ENCODE measurements at regions not wholly inside any gene's neighbourhood (a gene's known extent, or its start where the extent isn't known, plus 50 kb on each side); places are given as distances from the start of the nearest gene placed in this dataset.

DNA sequence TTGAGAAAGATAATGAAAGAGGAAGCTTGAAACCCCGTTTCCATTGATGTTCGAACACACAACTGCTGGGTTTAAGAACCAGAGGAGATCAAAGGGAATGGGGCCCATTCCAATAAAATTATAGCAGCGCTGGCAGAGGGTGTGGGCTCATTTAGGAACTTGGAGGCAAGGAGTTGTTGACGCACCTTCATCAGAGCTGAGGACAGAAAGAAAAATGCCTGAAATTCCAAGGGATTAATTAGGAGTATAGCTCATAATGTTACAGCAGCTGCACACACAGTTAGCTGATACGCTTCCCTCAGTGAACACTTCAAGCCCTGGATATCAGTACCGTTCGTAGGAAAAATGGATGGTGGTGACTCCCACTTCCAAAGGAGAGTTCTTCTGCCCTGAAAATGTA, 127.2 kb downstream of the AXIN2 start:
- CTCF ChIA-PET, result no interaction called here
- no peak for DNase-seq (ENCODE audit: extremely low spot score)

DNA sequence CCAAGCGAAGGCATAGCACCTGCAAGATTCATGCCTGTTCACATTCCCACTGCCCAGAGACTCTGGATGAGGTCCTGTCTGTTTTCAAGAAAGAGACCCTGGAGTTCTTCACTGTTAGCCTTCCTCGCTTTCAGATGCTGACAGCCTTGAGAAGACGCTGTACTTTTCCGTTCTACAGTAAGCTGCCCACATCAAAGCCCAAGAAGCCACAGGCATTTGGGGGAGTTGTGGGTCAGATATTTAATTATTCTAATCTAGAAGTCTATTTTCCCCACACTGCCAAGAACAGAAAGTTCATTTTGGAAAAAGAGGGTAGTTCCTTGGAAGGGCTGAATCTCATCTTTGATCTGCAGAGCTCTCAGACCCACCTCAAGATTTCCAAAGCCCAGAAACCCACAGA, 127.9 kb downstream of the AXIN2 start:
- DNase-seq (ENCODE audit: extremely low spot score), result no peak
- CTCF ChIA-PET, result no interaction called here
- no peak for TF ChIP-seq L3MBTL2 (conservative IDR thresholded peaks at IDR 0.05)
- TF ChIP-seq FOXM1 (IDR thresholded peaks at IDR 0.05; ENCODE audit: borderline replicate concordance), result no peak
- TF ChIP-seq SP1 (IDR thresholded peaks at IDR 0.05), result no peak
- TF ChIP-seq LEF1 (IDR thresholded peaks at IDR 0.05; ENCODE audit: borderline replicate concordance), result no peak
- TF ChIP-seq ARNT (IDR thresholded peaks at IDR 0.05), result no peak
- TF ChIP-seq TARDBP (IDR thresholded peaks at IDR 0.05), result no peak
- no peak for TF ChIP-seq CTBP1 (IDR thresholded peaks at IDR 0.05; ENCODE audit: borderline replicate concordance)
- no peak for TF ChIP-seq FOXK2 (IDR thresholded peaks at IDR 0.05)
- TF ChIP-seq ZNF384 (IDR thresholded peaks at IDR 0.05), result no peak
- no peak for TF ChIP-seq FOXA1 (IDR thresholded peaks at IDR 0.05)
- no peak for TF ChIP-seq HDGF (IDR thresholded peaks at IDR 0.05; ENCODE audit: borderline replicate concordance)
- TF ChIP-seq, protein P1, sequence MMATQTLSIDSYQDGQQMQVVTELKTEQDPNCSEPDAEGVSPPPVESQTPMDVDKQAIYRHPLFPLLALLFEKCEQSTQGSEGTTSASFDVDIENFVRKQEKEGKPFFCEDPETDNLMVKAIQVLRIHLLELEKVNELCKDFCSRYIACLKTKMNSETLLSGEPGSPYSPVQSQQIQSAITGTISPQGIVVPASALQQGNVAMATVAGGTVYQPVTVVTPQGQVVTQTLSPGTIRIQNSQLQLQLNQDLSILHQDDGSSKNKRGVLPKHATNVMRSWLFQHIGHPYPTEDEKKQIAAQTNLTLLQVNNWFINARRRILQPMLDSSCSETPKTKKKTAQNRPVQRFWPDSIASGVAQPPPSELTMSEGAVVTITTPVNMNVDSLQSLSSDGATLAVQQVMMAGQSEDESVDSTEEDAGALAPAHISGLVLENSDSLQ (IDR thresholded peaks at IDR 0.05), result no peak
- TF ChIP-seq BHLHE40 (IDR thresholded peaks at IDR 0.05; ENCODE audit: borderline replicate concordance), result no peak
- no peak for TF ChIP-seq SUZ12 (IDR thresholded peaks at IDR 0.05)
- no peak for TF ChIP-seq NFRKB (IDR thresholded peaks at IDR 0.05)
- no peak for TF ChIP-seq ELF4 (IDR thresholded peaks at IDR 0.05)
- POLR2A ChIA-PET, result no interaction called here

More for the DNA sequence above, 127.2 kb downstream of the AXIN2 start:
- POLR2A ChIA-PET, result no interaction called here
- no peak for TF ChIP-seq ELF4 (IDR thresholded peaks at IDR 0.05)
- no peak for TF ChIP-seq FOXK2 (IDR thresholded peaks at IDR 0.05)
- no peak for TF ChIP-seq CTBP1 (IDR thresholded peaks at IDR 0.05; ENCODE audit: borderline replicate concordance)

DNA sequence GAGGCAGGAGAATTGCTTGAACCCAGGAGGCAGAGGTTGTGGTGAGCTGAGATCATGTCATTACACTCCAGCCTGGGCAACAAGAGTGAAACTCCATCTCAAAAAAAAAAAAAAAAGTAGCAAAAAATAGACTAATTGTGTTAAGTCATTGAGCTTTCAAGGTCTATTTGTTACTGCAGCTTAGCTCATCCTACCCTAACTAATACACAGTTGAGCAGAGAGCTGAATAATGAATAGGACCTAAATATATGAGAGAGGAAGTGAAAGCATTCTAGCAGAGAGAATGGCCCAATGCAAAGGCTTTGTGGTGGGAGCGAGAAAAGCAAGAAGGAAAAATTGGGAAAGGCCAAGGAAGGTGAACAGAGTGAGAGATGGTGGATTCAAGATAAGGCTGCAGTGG, 128.3 kb downstream of the AXIN2 start:
- CTCF ChIA-PET, result no interaction called here
- no peak for TF ChIP-seq NFRKB (IDR thresholded peaks at IDR 0.05)
- no peak for TF ChIP-seq CTBP1 (IDR thresholded peaks at IDR 0.05; ENCODE audit: borderline replicate concordance)
- TF ChIP-seq, protein P1 (IDR thresholded peaks at IDR 0.05), result no peak
- TF ChIP-seq ELF4 (IDR thresholded peaks at IDR 0.05), result no peak
- no peak for TF ChIP-seq FOXA1 (IDR thresholded peaks at IDR 0.05)
- no peak for TF ChIP-seq SP1 (IDR thresholded peaks at IDR 0.05)
- TF ChIP-seq ZNF384 (IDR thresholded peaks at IDR 0.05), result no peak
- TF ChIP-seq SUZ12 (IDR thresholded peaks at IDR 0.05), result no peak
- no peak for TF ChIP-seq TARDBP (IDR thresholded peaks at IDR 0.05)
- no peak for TF ChIP-seq FOXM1 (IDR thresholded peaks at IDR 0.05; ENCODE audit: borderline replicate concordance)
- TF ChIP-seq ARNT (IDR thresholded peaks at IDR 0.05), result no peak
- TF ChIP-seq LEF1 (IDR thresholded peaks at IDR 0.05; ENCODE audit: borderline replicate concordance), result no peak
- TF ChIP-seq BHLHE40 (IDR thresholded peaks at IDR 0.05; ENCODE audit: borderline replicate concordance), result no peak
- POLR2A ChIA-PET, result no interaction called here
- DNase-seq (ENCODE audit: extremely low spot score), result no peak

DNA sequence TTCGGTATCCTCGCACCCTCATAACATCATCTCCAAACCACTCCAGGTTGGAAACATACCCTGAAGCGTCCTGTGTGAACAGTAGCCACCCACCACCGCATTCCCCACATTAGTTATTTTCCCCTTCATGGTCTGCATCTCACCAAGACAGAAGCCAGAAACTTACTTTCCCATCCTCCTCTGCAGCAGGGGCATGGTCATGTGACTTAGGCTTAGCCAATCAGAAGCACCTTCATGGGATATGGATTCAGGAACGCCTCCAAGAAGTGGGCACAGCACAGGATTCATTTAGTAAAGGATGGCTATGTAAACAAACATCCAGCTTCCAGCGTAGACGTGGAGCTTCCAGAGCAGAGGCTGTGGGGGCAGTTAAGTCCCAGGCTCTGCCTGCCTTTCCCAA, 130.3 kb downstream of the AXIN2 start:
- TF ChIP-seq ARNT (IDR thresholded peaks at IDR 0.05), result no peak
- TF ChIP-seq HDGF (IDR thresholded peaks at IDR 0.05; ENCODE audit: borderline replicate concordance), result no peak
- no peak for TF ChIP-seq LEF1 (IDR thresholded peaks at IDR 0.05; ENCODE audit: borderline replicate concordance)
- TF ChIP-seq SP1 (IDR thresholded peaks at IDR 0.05), result no peak
- TF ChIP-seq, protein P1 (IDR thresholded peaks at IDR 0.05), result no peak
- no peak for TF ChIP-seq L3MBTL2 (conservative IDR thresholded peaks at IDR 0.05)
- no peak for TF ChIP-seq FOXK2 (IDR thresholded peaks at IDR 0.05)
- ChIA-PET CTCF (no interaction called here), POLR2A (no interaction called here)
- DNase-seq (ENCODE audit: extremely low spot score), result no peak

DNA sequence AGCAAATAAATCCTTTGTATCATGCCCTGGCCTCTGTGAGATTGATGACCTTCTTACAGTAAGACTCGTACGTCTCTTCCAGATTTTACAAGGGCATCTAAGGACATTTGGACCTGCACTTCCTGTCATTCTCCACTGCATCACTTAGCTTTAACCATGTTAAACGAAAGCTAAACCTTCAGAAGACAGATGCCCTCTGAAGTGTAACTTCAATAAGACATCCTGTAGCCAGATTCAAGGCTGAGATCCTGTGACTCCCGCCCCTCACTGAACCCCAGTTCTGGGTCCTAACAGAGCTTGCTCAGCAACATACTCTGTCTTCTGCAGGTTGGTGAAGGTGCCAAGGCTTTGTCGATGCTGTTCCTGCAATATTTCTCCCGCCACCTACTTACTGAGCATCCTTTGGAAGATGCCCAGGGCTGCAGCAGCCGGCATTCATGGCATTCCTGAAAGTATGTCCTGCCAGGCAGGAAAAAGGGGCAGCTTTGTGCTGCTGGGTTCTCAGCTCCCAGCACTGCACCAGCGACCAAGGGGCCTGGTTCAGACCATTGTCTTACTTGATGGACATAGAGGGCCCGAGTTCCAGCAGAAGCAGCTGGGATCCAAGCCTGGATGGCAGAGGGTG, 131.1 kb downstream of the AXIN2 start:
- ChIA-PET CTCF (no interaction called here), POLR2A (no interaction called here)
- no peak for DNase-seq (ENCODE audit: extremely low spot score)
- TF ChIP-seq SP1 (IDR thresholded peaks at IDR 0.05), result no peak

DNA sequence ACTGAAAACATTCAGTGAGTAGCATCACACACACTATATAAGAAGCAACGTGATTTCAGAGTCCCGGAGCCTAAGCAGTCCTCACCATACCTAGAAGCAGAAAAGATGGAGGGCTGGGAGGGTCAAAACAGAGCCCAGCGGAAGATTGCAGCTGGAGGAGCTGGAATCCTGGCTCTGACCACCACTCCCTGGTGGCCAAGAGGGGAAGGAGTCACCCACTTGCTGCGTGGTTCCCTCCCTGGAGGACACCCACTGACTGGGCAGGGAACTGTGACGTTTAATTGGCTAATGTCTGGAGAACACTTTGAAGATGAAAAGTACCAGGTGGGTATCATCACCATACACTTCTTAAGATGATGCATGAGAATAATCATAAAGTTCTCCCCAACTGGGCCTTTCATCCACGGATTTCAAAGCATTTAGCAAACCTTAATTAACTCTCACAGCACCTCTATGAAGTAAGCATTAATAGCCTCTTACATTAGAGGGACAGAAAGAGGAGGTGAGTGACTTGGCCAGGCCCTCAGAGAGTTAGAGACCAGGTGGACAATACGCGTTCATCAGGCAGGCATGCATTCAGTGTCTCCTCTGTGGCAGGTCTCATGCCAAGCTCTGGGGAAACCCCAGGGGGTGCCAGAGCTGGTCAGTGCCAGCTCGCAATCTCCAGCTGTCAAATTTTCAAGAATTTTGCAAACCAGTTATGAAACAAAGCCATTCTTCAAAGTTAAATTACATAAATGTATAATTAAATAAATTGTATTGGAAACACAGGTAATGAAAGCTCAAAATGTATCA, 137.9 kb downstream of the AXIN2 start:
- ChIA-PET POLR2A (no interaction called here), CTCF (no interaction called here)
- TF ChIP-seq SUZ12 (IDR thresholded peaks at IDR 0.05), result no peak
- TF ChIP-seq TARDBP (IDR thresholded peaks at IDR 0.05), result no peak
- TF ChIP-seq NFRKB (IDR thresholded peaks at IDR 0.05), result no peak
- TF ChIP-seq ELF4 (IDR thresholded peaks at IDR 0.05), result no peak
- TF ChIP-seq, protein P1 (IDR thresholded peaks at IDR 0.05), result no peak
- no peak for TF ChIP-seq HDGF (IDR thresholded peaks at IDR 0.05; ENCODE audit: borderline replicate concordance)
- TF ChIP-seq CTBP1 (IDR thresholded peaks at IDR 0.05; ENCODE audit: borderline replicate concordance), result no peak
- no peak for TF ChIP-seq L3MBTL2 (conservative IDR thresholded peaks at IDR 0.05)
- no peak for TF ChIP-seq FOXA1 (IDR thresholded peaks at IDR 0.05)
- no peak for TF ChIP-seq BHLHE40 (IDR thresholded peaks at IDR 0.05; ENCODE audit: borderline replicate concordance)
- no peak for TF ChIP-seq FOXM1 (IDR thresholded peaks at IDR 0.05; ENCODE audit: borderline replicate concordance)
- TF ChIP-seq LEF1 (IDR thresholded peaks at IDR 0.05; ENCODE audit: borderline replicate concordance), result no peak
- TF ChIP-seq SP1 (IDR thresholded peaks at IDR 0.05), result no peak
- TF ChIP-seq ZNF384 (IDR thresholded peaks at IDR 0.05), result no peak
- no peak for TF ChIP-seq FOXK2 (IDR thresholded peaks at IDR 0.05)
- no peak for TF ChIP-seq ARNT (IDR thresholded peaks at IDR 0.05)
- DNase-seq (ENCODE audit: extremely low spot score), result no peak

Measured in HEK293T (cell line).